Body of pancreas (tissue), 4 donors: ENCODE measurements at regions not wholly inside any gene's neighbourhood (a gene's known extent, or its start where the extent isn't known, plus 50 kb on each side); places are given as distances from the start of the nearest gene placed in this dataset.

Experiments used
- ATAC-seq: fragments of 150-250 bp; one replicate; pipeline ENCODE4 v1.9.1; 2016
- DNase-seq, 4 donors: peaks; one replicate each; pipeline ENCODE4 v3.0.0-alpha.2; 2019
- H3K27ac ChIP-seq, 4 donors: fragments of 200-600 bp; sonication (generic); 1 replicate in 3 of 4; 2 replicates in 1 of 4; pipeline versions ENCODE4 v1.5.1 to v1.6.1; 2016 to 2019; ENCODE audit warnings: mild to moderate bottlenecking in 1 of 4, mixed read lengths in 1 of 4, moderate library complexity in 1 of 4
- H3K27me3 ChIP-seq, 2 donors: fragments of 200-600 bp; sonication (generic); one replicate each; pipeline ENCODE4 v1.6.0; 2016; ENCODE audit warnings: mild to moderate bottlenecking in 1 of 2
- H3K36me3 ChIP-seq, 2 donors: fragments of 200-600 bp; sonication (generic); replicated peaks in 1 of 2; 2 replicates each; pipeline ENCODE4 v1.5.1; 2016; ENCODE audit warnings: low read depth in 2 of 2; ENCODE audit not compliant: insufficient read depth in 1 of 2
- H3K4me1 ChIP-seq: fragments of 200-600 bp; sonication (generic); one replicate; pipeline ENCODE4 v1.6.0; 2016
- H3K4me3 ChIP-seq, 2 donors: fragments of 200-600 bp; sonication (generic); 1 replicate in 1 of 2; 2 replicates in 1 of 2; pipeline ENCODE4 v1.5.1; 2016 to 2019
- H3K9me3 ChIP-seq, 3 donors: fragments of 200-600 bp; sonication (generic); 1 replicate in 2 of 3; 2 replicates in 1 of 3; pipeline ENCODE4 v1.5.1; 2016
- POLR2A ChIP-seq, 3 donors: fragments of 450-650 bp; IDR thresholded peaks; one replicate each; pipeline ENCODE4 v1.6.1; 2016; ENCODE audit warnings: antibody characterized with exemption in 3 of 3, mild to moderate bottlenecking in 2 of 3
- WGBS, 2 donors: methylation state at CpG; one replicate each; pipeline ENCODE4 v1.1.5; 2017; 5-methylcytosine and 5-hydroxymethylcytosine counted together
- intact Hi-C: fragments of 100-400 bp; cut with DNase I; formaldehyde crosslinking; loops from one replicate; pipeline ENCODE4 v1.15.1; 2023
- TF ChIP-seq, protein P1 (sequence below), 7 experiments: fragments of 450-650 bp in 4 of 7; fragments of 200-600 bp in 3 of 7; sonication (generic) in 3 of 7; IDR thresholded peaks; one replicate each; pipeline ENCODE4 v1.5.1; 2016 to 2019; ENCODE audit warnings: antibody characterized with exemption in 7 of 7

DNA sequence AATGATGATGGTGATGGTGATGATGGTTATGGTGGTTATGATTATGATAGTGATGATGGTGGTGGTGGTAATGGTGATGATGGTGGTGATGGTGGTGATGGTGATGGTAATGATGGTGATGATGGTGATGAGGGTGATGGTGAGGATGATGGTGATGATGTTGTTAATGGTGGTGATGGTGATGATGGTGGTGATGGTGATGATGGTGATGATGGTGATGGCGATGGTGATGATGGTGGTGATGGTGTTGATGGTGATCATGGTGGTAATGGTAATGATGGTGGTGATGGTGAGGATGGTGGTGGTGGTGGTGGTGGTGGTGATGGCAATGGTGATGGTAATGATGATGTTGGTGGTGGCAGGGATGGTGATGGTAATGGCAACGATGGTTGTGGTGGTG is 1222.5 kb downstream of the BRD1 start:
- Histone ChIP-seq H3K4me1 (no peaks in the 10 kb centered on the region), H3K9me3 (no peaks in the 10 kb centered on the region), H3K27ac (no peak overlapping the region), H3K27me3 (no peaks in the 10 kb centered on the region), H3K36me3 (no peaks in the 10 kb centered on the region), H3K4me3 (no peak overlapping the region)
- TF ChIP-seq POLR2A (IDR thresholded peaks at IDR 0.05), result no peak
- TF ChIP-seq, protein P1, sequence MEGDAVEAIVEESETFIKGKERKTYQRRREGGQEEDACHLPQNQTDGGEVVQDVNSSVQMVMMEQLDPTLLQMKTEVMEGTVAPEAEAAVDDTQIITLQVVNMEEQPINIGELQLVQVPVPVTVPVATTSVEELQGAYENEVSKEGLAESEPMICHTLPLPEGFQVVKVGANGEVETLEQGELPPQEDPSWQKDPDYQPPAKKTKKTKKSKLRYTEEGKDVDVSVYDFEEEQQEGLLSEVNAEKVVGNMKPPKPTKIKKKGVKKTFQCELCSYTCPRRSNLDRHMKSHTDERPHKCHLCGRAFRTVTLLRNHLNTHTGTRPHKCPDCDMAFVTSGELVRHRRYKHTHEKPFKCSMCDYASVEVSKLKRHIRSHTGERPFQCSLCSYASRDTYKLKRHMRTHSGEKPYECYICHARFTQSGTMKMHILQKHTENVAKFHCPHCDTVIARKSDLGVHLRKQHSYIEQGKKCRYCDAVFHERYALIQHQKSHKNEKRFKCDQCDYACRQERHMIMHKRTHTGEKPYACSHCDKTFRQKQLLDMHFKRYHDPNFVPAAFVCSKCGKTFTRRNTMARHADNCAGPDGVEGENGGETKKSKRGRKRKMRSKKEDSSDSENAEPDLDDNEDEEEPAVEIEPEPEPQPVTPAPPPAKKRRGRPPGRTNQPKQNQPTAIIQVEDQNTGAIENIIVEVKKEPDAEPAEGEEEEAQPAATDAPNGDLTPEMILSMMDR (IDR thresholded peaks at IDR 0.05), result no peak
- 78 to 89% methylated on average over 2 of the region's 2 CpGs for WGBS, 2 donors
- intact Hi-C loops, result no loop called here
- no peak for ATAC-seq
- no peak for DNase-seq

DNA sequence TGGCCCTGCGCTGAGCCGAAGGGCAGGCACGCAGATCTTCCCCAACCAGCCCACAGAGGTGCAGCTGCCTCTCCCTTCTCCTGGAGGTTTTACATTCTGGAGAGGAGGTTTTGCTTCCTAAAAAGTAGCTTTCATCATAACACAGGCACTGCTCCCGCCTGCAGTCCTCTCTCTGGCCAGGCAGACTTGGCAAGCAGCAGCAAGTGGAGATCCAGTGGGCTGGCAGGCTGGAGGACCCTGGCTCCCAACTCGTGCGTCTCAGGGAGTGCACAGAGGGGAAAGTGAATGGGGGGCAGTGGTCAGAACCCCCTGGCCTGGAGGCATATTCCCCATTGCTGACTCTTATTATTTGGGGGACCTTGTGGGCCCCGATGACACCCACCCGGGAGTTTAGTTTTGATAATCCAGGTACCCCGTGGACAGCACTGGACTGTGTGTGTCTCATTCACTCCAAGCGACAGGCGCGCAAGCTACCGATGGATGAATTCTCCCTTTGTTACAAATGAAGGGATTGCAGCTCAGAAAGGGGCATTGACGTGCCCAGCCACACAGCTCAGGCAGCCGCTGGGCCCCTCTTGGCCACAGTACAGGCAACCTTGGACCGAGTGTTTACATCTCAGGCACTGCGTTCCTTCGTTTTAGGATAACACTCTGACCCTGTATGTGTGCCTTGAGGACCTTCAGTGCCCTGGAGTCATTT is 1223.9 kb downstream of the BRD1 start:
- intact Hi-C loops, result no loop called here

GRCh38 chr22:48602805-48603518 is 1224.7 kb downstream of the BRD1 start:
- Histone ChIP-seq H3K36me3 (no peaks in the 10 kb centered on the region), H3K4me1 (no peaks in the 10 kb centered on the region), H3K9me3 (no peaks in the 10 kb centered on the region), H3K4me3 (no peak overlapping the region), H3K27ac (no peak overlapping the region), H3K27me3 (no peaks in the 10 kb centered on the region)
- no peak for ATAC-seq
- WGBS, 2 donors, result 76 to 77% methylated on average over 10 to 26 of the region's 26 CpGs
- DNase-seq, result no peak
- intact Hi-C loops, result no loop called here
- TF ChIP-seq, protein P1 (IDR thresholded peaks at IDR 0.05), result no peak

More for the DNA sequence above, 1223.9 kb downstream of the BRD1 start:
- H3K36me3 ChIP-seq, result no peaks in the 10 kb centered on the region
- TF ChIP-seq, protein P1 (IDR thresholded peaks at IDR 0.05), result no peak
- no peaks in the 10 kb centered on the region for H3K4me1 ChIP-seq
- ATAC-seq, result no peak
- no peaks in the 10 kb centered on the region for H3K27me3 ChIP-seq
- no peaks in the 10 kb centered on the region for H3K9me3 ChIP-seq
- 80 to 85% methylated on average over 9 to 18 of the region's 18 CpGs for WGBS, 2 donors
- DNase-seq, result no peak
- H3K4me3 ChIP-seq, result no peak overlapping the region
- no peak overlapping the region for H3K27ac ChIP-seq

- H3K27ac ChIP-seq, result no peak overlapping the region
- no peaks in the 10 kb centered on the region for H3K36me3 ChIP-seq
- WGBS, 2 donors, result 84 to 87% methylated on average over 20 to 27 of the region's 27 CpGs
- H3K4me1 ChIP-seq, result no peaks in the 10 kb centered on the region
- no peak for TF ChIP-seq POLR2A (IDR thresholded peaks at IDR 0.05)
- TF ChIP-seq, protein P1 (IDR thresholded peaks at IDR 0.05), result no peak
- H3K4me3 ChIP-seq, result no peak overlapping the region
- no peaks in the 10 kb centered on the region for H3K9me3 ChIP-seq
- intact Hi-C loops, result no loop called here
- DNase-seq (no peak), ATAC-seq (no peak)
- H3K27me3 ChIP-seq, result no peaks in the 10 kb centered on the region
Measured at GRCh38 chr22:48600681-48601080, 1227.0 kb downstream of the BRD1 start.

DNA sequence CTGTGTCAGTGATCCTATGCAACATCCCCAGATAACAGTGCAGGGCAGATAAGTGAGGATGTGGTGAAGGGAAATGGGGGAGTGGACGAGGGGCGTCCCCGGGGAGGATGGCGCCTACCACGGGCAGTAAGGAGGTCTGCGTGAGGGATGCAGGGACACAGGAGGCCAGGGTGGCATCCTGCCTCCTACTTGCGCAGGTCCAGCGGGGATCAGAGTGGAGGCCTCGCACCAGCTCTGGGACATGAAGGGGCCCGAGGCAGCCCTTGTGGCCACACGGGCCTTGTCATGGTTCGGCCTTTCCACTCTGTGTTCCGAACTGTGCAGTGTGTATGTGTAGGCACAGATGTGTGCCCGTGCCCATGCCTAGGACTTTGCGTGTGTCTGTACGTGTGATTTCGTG is 1227.5 kb downstream of the BRD1 start:
- Histone ChIP-seq H3K27me3 (no peaks in the 10 kb centered on the region), H3K27ac (no peak overlapping the region), H3K4me1 (no peaks in the 10 kb centered on the region), H3K4me3 (no peak overlapping the region), H3K36me3 (no peaks in the 10 kb centered on the region), H3K9me3 (no peaks in the 10 kb centered on the region)
- TF ChIP-seq, protein P1 (IDR thresholded peaks at IDR 0.05), result no peak
- no peak for TF ChIP-seq POLR2A (IDR thresholded peaks at IDR 0.05)
- DNase-seq (no peak), ATAC-seq (no peak)
- intact Hi-C loops, result no loop called here
- 81 to 86% methylated on average over 16 of the region's 17 CpGs for WGBS, 2 donors
